Endothelial cell of umbilical vein (primary cell): ENCODE measurements at regions not wholly inside any gene's neighbourhood (a gene's known extent, or its start where the extent isn't known, plus 50 kb on each side); places are given as distances from the start of the nearest gene placed in this dataset.
A peak's percentile ranks its signal among the peaks of the same experiment; 100 is the strongest.

Experiments used
- BruUV-seq: library from RNA; stranded (reverse); fragments of 400-500 nt; replicated peaks from 2 replicates; lab custom pipeline; 2021; lab: Mats Ljungman, UMichigan
- CTCF ChIA-PET: fragments of 300-600, 350-600 bp; sonication (Branson Sonifier 250); formaldehyde crosslinking; loops from one replicate; lab custom pipeline; 2021; ENCODE audit warnings: antibody characterized with exemption, inconsistent platforms; lab: Charles Lee
- POLR2A ChIA-PET: fragments of 300-600, 350-600 bp; sonication (Branson Sonifier 250); formaldehyde crosslinking; loops from one replicate; lab custom pipeline; 2021; ENCODE audit warnings: antibody characterized with exemption, inconsistent platforms; lab: Charles Lee
- DNase-seq: peaks from one replicate; pipeline ENCODE4 v3.0.0-alpha.2; 2011; ENCODE audit warnings: low read depth, low spot score
- FAIRE-seq: peaks from 2 replicates; lab custom pipeline; 2011; peaks lifted over from hg19 to GRCh38; lab: Jason Lieb, UNC
- H2AFZ ChIP-seq: 2 replicates; pipeline ENCODE4 v1.6.0; 2012; ENCODE audit warnings: low read depth, low read length, control low read depth, inconsistent platforms
- H3K27ac ChIP-seq: 2 replicates; pipeline ENCODE4 v1.5.1; 2011; ENCODE audit warnings: low read depth, mild to moderate bottlenecking, control low read depth, low read length, moderate library complexity; ENCODE audit not compliant: insufficient read depth
- H3K27me3 ChIP-seq, 2 experiments: 2 replicates each; pipeline versions ENCODE4 v1.6.0 to v1.6.1; 2011; ENCODE audit warnings: low read length in 2 of 2, mixed read lengths in 1 of 2; ENCODE audit not compliant: control insufficient read depth in 2 of 2, insufficient read depth in 2 of 2
- H3K36me3 ChIP-seq, 2 experiments: 2 replicates in 1 of 2; 3 replicates in 1 of 2; pipeline ENCODE4 v1.5.1; 2011; ENCODE audit warnings: low read length in 2 of 2, mild to moderate bottlenecking in 1 of 2, moderate library complexity in 1 of 2; ENCODE audit not compliant: control insufficient read depth in 2 of 2, insufficient read depth in 2 of 2; ENCODE audit errors: extremely low read depth in 1 of 2
- H3K4me1 ChIP-seq: 3 replicates; pipeline ENCODE4 v1.5.1; 2011; ENCODE audit warnings: mild to moderate bottlenecking, low read length; ENCODE audit not compliant: control insufficient read depth, insufficient read depth; ENCODE audit errors: extremely low read depth
- H3K4me2 ChIP-seq: 2 replicates; pipeline ENCODE4 v1.6.1; 2011; ENCODE audit warnings: low read length, control low read depth, mixed read lengths; ENCODE audit not compliant: insufficient read depth
- H3K4me3 ChIP-seq, 3 experiments: fragments of 200-600 bp in 1 of 3; sonication (generic), shearing (Covaris generic) in 1 of 3; replicated peaks in 1 of 3; 2 replicates each; pipeline ENCODE4 v1.5.1; 2011 to 2016; ENCODE audit warnings: control low read depth in 3 of 3, low read length in 3 of 3, mild to moderate bottlenecking in 2 of 3, inconsistent platforms in 1 of 3, low read depth in 1 of 3, moderate library complexity in 1 of 3; ENCODE audit not compliant: insufficient read depth in 1 of 3
- H3K79me2 ChIP-seq: 2 replicates; pipeline ENCODE4 v1.6.0; 2012; ENCODE audit warnings: low read length, inconsistent platforms; ENCODE audit not compliant: control insufficient read depth, insufficient read depth
- H3K9ac ChIP-seq: replicated peaks from 2 replicates; pipeline ENCODE3; 2011; ENCODE audit warnings: low read length, control low read depth; ENCODE audit not compliant: insufficient read depth; ENCODE audit errors: extremely low read depth
- H3K9me1 ChIP-seq: replicated peaks from 3 replicates; pipeline ENCODE4 v1.6.0; 2011; ENCODE audit warnings: mild to moderate bottlenecking, low read length; ENCODE audit not compliant: control insufficient read depth, insufficient read depth; ENCODE audit errors: extremely low read depth
- H3K9me3 ChIP-seq: replicated peaks from 2 replicates; pipeline ENCODE4 v1.5.1; 2012; ENCODE audit warnings: low read length, inconsistent platforms; ENCODE audit not compliant: control insufficient read depth, insufficient read depth
- H4K20me1 ChIP-seq: replicated peaks from 2 replicates; pipeline ENCODE3; 2011; ENCODE audit warnings: mild to moderate bottlenecking, low read length; ENCODE audit not compliant: control insufficient read depth, insufficient read depth; ENCODE audit errors: extremely low read depth
- EZH2 ChIP-seq: IDR thresholded peaks from 2 replicates; pipeline ENCODE4 v1.6.1; 2012; ENCODE audit warnings: borderline replicate concordance, low read depth, mild to moderate bottlenecking, moderate library complexity, low read length, inconsistent platforms; ENCODE audit not compliant: severe bottlenecking
- FOS ChIP-seq: IDR thresholded peaks from 2 replicates; pipeline ENCODE4 v1.6.1; 2011; ENCODE audit warnings: mild to moderate bottlenecking, low read length, moderate library complexity, borderline replicate concordance; ENCODE audit not compliant: insufficient read depth
- POLR2AphosphoS5 ChIP-seq: IDR thresholded peaks from 2 replicates; pipeline ENCODE4 v1.6.1; 2012; ENCODE audit warnings: low read depth, mild to moderate bottlenecking, control low read depth, low read length, moderate library complexity; ENCODE audit not compliant: insufficient read depth
- dilution Hi-C: fragments of 300-500 bp; cut with MboI; formaldehyde crosslinking; loops from one replicate; pipeline ENCODE4 v1.15.0; 2019; ENCODE audit warnings: low sequenced_read_pairs; ENCODE audit not compliant: extremely low pct_ligation_motif_present
- intact Hi-C: fragments of 100-400 bp; cut with micrococcal nuclease; formaldehyde crosslinking; loops from one replicate; pipeline ENCODE4 v1.10.0; 2022
- TF ChIP-seq, protein P1 (sequence below): IDR thresholded peaks from 2 replicates; pipeline ENCODE4 v1.6.1; 2011; ENCODE audit not compliant: insufficient read depth, insufficient read length
- TF ChIP-seq, protein P2 (sequence below), 2 donors: IDR thresholded peaks; 1 replicate in 1 of 2; 2 replicates in 1 of 2; pipeline ENCODE4 v1.5.1; 2011; ENCODE audit warnings: low read length in 2 of 2, mild to moderate bottlenecking in 2 of 2, moderate library complexity in 2 of 2, control low read depth in 1 of 2, inconsistent platforms in 1 of 2, low read depth in 1 of 2; ENCODE audit not compliant: insufficient read depth in 1 of 2; ENCODE audit errors: extremely low read depth in 1 of 2

DNA sequence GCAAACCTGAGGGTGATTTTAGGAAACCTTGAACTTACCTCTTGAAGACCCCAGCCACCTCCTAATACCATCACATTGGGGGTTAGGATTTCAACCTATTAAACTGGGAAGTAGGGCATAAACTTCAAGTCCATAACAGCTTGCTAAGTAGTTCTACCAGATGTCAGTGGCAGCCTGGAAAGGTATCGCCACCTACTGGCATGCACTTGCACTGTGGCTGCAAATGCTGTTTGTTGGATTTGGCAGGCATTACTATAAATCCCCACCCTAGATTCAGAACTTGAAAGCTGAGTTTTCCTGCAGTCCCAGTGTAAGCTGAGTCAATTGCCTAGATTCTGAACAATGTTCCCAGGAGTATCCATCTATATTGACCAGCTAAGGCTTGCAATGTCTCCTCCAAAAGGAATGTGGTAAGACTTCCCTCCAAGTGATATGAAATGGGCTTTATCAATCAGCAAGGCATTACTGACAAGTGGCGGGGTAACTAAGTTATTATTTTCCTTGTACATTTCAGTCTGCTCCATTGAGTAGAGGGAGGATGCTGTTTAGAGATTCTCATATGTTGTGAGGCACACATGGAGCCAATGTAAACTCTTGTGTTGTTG is 474.5 kb downstream of the PTPRC start:
- Histone ChIP-seq H3K36me3 (no peaks in the 10 kb centered on the region), H4K20me1 (no peaks in the 10 kb centered on the region), H3K4me3 (no peak overlapping the region), H3K9me1 (no peaks in the 10 kb centered on the region), H2AFZ (no peak overlapping the region), H3K79me2 (no peaks in the 10 kb centered on the region), H3K27ac (no peak overlapping the region), H3K4me1 (no peaks in the 10 kb centered on the region), H3K9me3 (no peaks in the 10 kb centered on the region), H3K27me3 (no peaks in the 10 kb centered on the region), H3K4me2 (no peak overlapping the region), H3K9ac (no peak overlapping the region)
- TF ChIP-seq, protein P1, sequence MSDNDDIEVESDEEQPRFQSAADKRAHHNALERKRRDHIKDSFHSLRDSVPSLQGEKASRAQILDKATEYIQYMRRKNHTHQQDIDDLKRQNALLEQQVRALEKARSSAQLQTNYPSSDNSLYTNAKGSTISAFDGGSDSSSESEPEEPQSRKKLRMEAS = no peak
- TF ChIP-seq, protein P2, sequence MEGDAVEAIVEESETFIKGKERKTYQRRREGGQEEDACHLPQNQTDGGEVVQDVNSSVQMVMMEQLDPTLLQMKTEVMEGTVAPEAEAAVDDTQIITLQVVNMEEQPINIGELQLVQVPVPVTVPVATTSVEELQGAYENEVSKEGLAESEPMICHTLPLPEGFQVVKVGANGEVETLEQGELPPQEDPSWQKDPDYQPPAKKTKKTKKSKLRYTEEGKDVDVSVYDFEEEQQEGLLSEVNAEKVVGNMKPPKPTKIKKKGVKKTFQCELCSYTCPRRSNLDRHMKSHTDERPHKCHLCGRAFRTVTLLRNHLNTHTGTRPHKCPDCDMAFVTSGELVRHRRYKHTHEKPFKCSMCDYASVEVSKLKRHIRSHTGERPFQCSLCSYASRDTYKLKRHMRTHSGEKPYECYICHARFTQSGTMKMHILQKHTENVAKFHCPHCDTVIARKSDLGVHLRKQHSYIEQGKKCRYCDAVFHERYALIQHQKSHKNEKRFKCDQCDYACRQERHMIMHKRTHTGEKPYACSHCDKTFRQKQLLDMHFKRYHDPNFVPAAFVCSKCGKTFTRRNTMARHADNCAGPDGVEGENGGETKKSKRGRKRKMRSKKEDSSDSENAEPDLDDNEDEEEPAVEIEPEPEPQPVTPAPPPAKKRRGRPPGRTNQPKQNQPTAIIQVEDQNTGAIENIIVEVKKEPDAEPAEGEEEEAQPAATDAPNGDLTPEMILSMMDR (IDR thresholded peaks at IDR 0.05; ENCODE audit: extremely low read depth in 1 of 2, insufficient read depth in 1 of 2, low read depth in 1 of 2, low read length in 2 of 2) = peak; percentile 81 to 83
- TF ChIP-seq EZH2 (no peak), FOS (no peak), POLR2AphosphoS5 (no peak)
- BruUV-seq = no TSS peak
- intact Hi-C loops = loop anchor here (1.0 to 10.0 kb wide), 8 partner anchors 129 to 439 kb away; no protein-coding TSS in a partner anchor
- dilution Hi-C loops = no loop called here
- ChIA-PET CTCF (interaction anchor here (0.6 to 3.2 kb wide), 76 partner anchors 10 to 571 kb away, joined by 3 to 28 read pairs (median 3); no protein-coding TSS in a partner anchor), POLR2A (interaction anchor here (0.6 kb wide), 1 partner anchor 177 kb away, joined by 3 read pairs; no protein-coding TSS in a partner anchor)
- DNase-seq = peak; percentile 85
- peak; percentile 89 for FAIRE-seq
